ENCODE measurements at regions not wholly inside any gene's neighbourhood (a gene's known extent, or its start where the extent isn't known, plus 50 kb on each side); places are given as distances from the start of the nearest gene placed in this dataset.
A peak's percentile ranks its signal among the peaks of the same experiment; 100 is the strongest.
"Not testable (repeated sequence)": the region's sequence is repeated elsewhere in the genome, so short reads cannot be mapped to it uniquely, and the experiment has no call there.

GRCh38 chr14:86084097-86084496 is 554.2 kb downstream of the FLRT2 start:
- TF ChIP-seq CTCF (IDR thresholded peaks at IDR 0.05; ENCODE audit: low read depth, low read length, missing control alignments): no peak
- in situ Hi-C loops (cut with HindIII; ENCODE audit: low sequenced_read_pairs): no loop called here
- no peak overlapping the region for H3K4me3 ChIP-seq (ENCODE audit: low read depth, low read length)
- DNase-seq (ENCODE audit: low read depth): no peak

- no peak overlapping the region for H3K4me3 ChIP-seq (ENCODE audit: low read depth, low read length)
- DNase-seq (ENCODE audit: low read depth): no peak
- TF ChIP-seq CTCF (IDR thresholded peaks at IDR 0.05; ENCODE audit: low read depth, low read length, missing control alignments): no peak
- in situ Hi-C loops (cut with HindIII; ENCODE audit: low sequenced_read_pairs): no loop called here
Measured at GRCh38 chr14:86083616-86084015, 553.7 kb downstream of the FLRT2 start.

- no peak for TF ChIP-seq CTCF (IDR thresholded peaks at IDR 0.05; ENCODE audit: low read depth, low read length, missing control alignments)
- no peak for DNase-seq (ENCODE audit: low read depth)
- no peak overlapping the region for H3K4me3 ChIP-seq (ENCODE audit: low read depth, low read length)
- in situ Hi-C loops (cut with HindIII; ENCODE audit: low sequenced_read_pairs): no loop called here
Measured at GRCh38 chr14:86072116-86072894, 542.4 kb downstream of the FLRT2 start.

GRCh38 chr14:86066651-86067050 is 536.7 kb downstream of the FLRT2 start:
- DNase-seq (ENCODE audit: low read depth): no peak
- H3K4me3 ChIP-seq (ENCODE audit: low read depth, low read length): no peak overlapping the region
- in situ Hi-C loops (cut with HindIII; ENCODE audit: low sequenced_read_pairs): no loop called here
- no peak for TF ChIP-seq CTCF (IDR thresholded peaks at IDR 0.05; ENCODE audit: low read depth, low read length, missing control alignments)

GRCh38 chr14:86065407-86065806 is 535.5 kb downstream of the FLRT2 start:
- in situ Hi-C loops (cut with HindIII; ENCODE audit: low sequenced_read_pairs): no loop called here
- TF ChIP-seq CTCF (IDR thresholded peaks at IDR 0.05; ENCODE audit: low read depth, low read length, missing control alignments): no peak

GRCh38 chr14:86064595-86064994 is 534.7 kb downstream of the FLRT2 start:
- H3K4me3 ChIP-seq (ENCODE audit: low read depth, low read length); in situ Hi-C loops (cut with HindIII; ENCODE audit: low sequenced_read_pairs); DNase-seq (ENCODE audit: low read depth): not testable (repeated sequence)

More at GRCh38 chr14:86065407-86065806, 535.5 kb downstream of the FLRT2 start:
- no peak for DNase-seq (ENCODE audit: low read depth)
- H3K4me3 ChIP-seq (ENCODE audit: low read depth, low read length): no peak overlapping the region

- peak; percentile 86 for TF ChIP-seq CTCF (IDR thresholded peaks at IDR 0.05; ENCODE audit: low read depth, low read length, missing control alignments)
- no peak for DNase-seq (ENCODE audit: low read depth)
- H3K4me3 ChIP-seq (ENCODE audit: low read depth, low read length): no peak overlapping the region
- in situ Hi-C loops (cut with HindIII; ENCODE audit: low sequenced_read_pairs): no loop called here
Measured at GRCh38 chr14:86057018-86057667, 527.2 kb downstream of the FLRT2 start.

Measured in astrocyte of the cerebellum (primary cell).